NCI-H1417 treated with DMSO at 0.1 percent for 48 hours (cell line): ENCODE measurements at regions not wholly inside any gene's neighbourhood (a gene's known extent, or its start where the extent isn't known, plus 50 kb on each side); places are given as distances from the start of the nearest gene placed in this dataset.
"Not testable (repeated sequence)": the region's sequence is repeated elsewhere in the genome, so short reads cannot be mapped to it uniquely, and the experiment has no call there.

Experiments
- DNase-seq: peaks from one replicate; lab custom pipeline; 2025; lab: John Stamatoyannopoulos, UW

GRCh38 chr9:28981711-28982110 is 1408.4 kb upstream of the C9orf72 start:
- no peak for DNase-seq

GRCh38 chr9:28984016-28984415 is 1410.7 kb upstream of the C9orf72 start:
- DNase-seq: no peak

GRCh38 chr9:28990009-28990408 is 1416.7 kb upstream of the C9orf72 start:
- not testable (repeated sequence) for DNase-seq

- DNase-seq: no peak
Observed at GRCh38 chr9:28999057-28999456, 1425.8 kb upstream of the C9orf72 start.

- no peak for DNase-seq
Observed at GRCh38 chr9:28999806-29000205, 1426.5 kb upstream of the C9orf72 start.

GRCh38 chr9:29001006-29001405 is 1427.7 kb upstream of the C9orf72 start:
- no peak for DNase-seq

- no peak for DNase-seq
Observed at GRCh38 chr9:29004988-29005387, 1431.7 kb upstream of the C9orf72 start.

- no peak for DNase-seq
Observed at GRCh38 chr9:29006628-29007027, 1433.3 kb upstream of the C9orf72 start.

- DNase-seq: no peak
Observed at GRCh38 chr9:29012911-29013310, 1439.6 kb upstream of the C9orf72 start.

GRCh38 chr9:29021632-29022031 is 1448.4 kb upstream of the C9orf72 start:
- no peak for DNase-seq

GRCh38 chr9:29038332-29038731 is 1465.1 kb upstream of the C9orf72 start:
- no peak for DNase-seq

- no peak for DNase-seq
Observed at GRCh38 chr9:29039258-29039657, 1466.0 kb upstream of the C9orf72 start.

- no peak for DNase-seq
Observed at GRCh38 chr9:29043072-29043471, 1469.8 kb upstream of the C9orf72 start.

GRCh38 chr9:29044959-29045358 is 1471.7 kb upstream of the C9orf72 start:
- DNase-seq: no peak

GRCh38 chr9:29060041-29060440 is 1486.8 kb upstream of the C9orf72 start:
- DNase-seq: no peak

GRCh38 chr9:29062446-29062845 is 1489.2 kb upstream of the C9orf72 start:
- DNase-seq: no peak

- no peak for DNase-seq
Observed at GRCh38 chr9:29063031-29063430, 1489.8 kb upstream of the C9orf72 start.

- no peak for DNase-seq
Observed at GRCh38 chr9:29066141-29066640, 1492.9 kb upstream of the C9orf72 start.

GRCh38 chr9:29068461-29068860 is 1495.2 kb upstream of the C9orf72 start:
- no peak for DNase-seq

GRCh38 chr9:29069376-29069775 is 1496.1 kb upstream of the C9orf72 start:
- no peak for DNase-seq

- no peak for DNase-seq
Observed at GRCh38 chr9:29078063-29078666, 1504.9 kb upstream of the C9orf72 start.

- DNase-seq: no peak
Observed at GRCh38 chr9:29100762-29101161, 1527.5 kb upstream of the C9orf72 start.

GRCh38 chr9:29104166-29104565 is 1530.9 kb upstream of the C9orf72 start:
- not testable (repeated sequence) for DNase-seq

- no peak for DNase-seq
Observed at GRCh38 chr9:29118555-29118954, 1545.3 kb upstream of the C9orf72 start.
